ENCODE measurements at regions not wholly inside any gene's neighbourhood (a gene's known extent, or its start where the extent isn't known, plus 50 kb on each side); places are given as distances from the start of the nearest gene placed in this dataset.

DNA sequence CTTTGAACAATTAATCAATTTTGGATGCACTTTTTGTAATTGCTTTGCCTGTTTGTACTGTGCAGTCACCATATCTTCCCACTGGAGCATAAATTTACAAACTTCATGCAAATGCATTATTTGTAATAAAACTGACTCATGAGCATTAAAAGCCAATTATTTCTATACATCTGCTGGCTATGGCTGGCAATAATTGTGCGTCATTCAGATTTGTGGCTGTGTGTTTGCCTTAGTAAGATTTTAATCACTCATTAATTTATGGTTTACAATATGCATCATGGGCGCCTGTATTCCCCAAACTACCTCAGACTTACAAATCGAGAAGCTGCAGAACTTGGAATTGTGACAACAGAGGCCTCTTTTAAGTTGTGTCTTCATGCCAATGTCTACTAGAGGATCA is 132.4 kb upstream of the TRIB2 start:
- Histone ChIP-seq H3K4me1 (peaks cover 0 to 18% of the 10 kb centered on the region in 2 donors), H3K27ac (no peak overlapping the region), H3K4me3 (no peak overlapping the region), H3K9me3 (no peaks in the 10 kb centered on the region), H3K36me3 (no peaks in the 10 kb centered on the region), H3K27me3 (no peaks in the 10 kb centered on the region)
- ATAC-seq (no peak), DNase-seq (no peak)
- TF ChIP-seq, protein P1, sequence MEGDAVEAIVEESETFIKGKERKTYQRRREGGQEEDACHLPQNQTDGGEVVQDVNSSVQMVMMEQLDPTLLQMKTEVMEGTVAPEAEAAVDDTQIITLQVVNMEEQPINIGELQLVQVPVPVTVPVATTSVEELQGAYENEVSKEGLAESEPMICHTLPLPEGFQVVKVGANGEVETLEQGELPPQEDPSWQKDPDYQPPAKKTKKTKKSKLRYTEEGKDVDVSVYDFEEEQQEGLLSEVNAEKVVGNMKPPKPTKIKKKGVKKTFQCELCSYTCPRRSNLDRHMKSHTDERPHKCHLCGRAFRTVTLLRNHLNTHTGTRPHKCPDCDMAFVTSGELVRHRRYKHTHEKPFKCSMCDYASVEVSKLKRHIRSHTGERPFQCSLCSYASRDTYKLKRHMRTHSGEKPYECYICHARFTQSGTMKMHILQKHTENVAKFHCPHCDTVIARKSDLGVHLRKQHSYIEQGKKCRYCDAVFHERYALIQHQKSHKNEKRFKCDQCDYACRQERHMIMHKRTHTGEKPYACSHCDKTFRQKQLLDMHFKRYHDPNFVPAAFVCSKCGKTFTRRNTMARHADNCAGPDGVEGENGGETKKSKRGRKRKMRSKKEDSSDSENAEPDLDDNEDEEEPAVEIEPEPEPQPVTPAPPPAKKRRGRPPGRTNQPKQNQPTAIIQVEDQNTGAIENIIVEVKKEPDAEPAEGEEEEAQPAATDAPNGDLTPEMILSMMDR (IDR thresholded peaks at IDR 0.05): no peak
- intact Hi-C loops (cut with DNase I): no loop called here

DNA sequence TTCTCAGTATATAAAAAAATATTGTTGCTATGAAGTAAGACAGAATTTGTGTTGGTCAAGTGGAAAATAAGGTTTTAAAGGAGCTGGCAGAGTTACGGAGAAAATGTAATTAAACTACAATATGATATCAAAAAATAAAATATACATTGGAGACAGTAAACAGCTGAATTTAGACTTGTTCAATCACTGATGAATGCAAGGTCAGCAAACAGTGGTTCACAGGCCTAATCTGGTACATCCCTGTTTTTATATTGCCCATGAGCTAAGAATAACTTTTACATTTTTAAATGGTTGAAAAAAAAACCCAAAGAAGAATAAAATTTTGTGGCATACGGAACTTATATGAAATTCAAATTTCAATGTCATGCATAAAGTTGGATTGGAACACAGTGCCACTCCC is 131.0 kb upstream of the TRIB2 start:
- TF ChIP-seq, protein P1 (IDR thresholded peaks at IDR 0.05): no peak
- Histone ChIP-seq H3K27me3 (no peaks in the 10 kb centered on the region), H3K9me3 (no peaks in the 10 kb centered on the region), H3K36me3 (no peaks in the 10 kb centered on the region), H3K27ac (no peak overlapping the region), H3K4me3 (no peak overlapping the region), H3K4me1 (peaks cover 0 to 18% of the 10 kb centered on the region in 2 donors)
- DNase-seq (no peak), ATAC-seq (no peak)
- intact Hi-C loops (cut with DNase I): no loop called here

DNA sequence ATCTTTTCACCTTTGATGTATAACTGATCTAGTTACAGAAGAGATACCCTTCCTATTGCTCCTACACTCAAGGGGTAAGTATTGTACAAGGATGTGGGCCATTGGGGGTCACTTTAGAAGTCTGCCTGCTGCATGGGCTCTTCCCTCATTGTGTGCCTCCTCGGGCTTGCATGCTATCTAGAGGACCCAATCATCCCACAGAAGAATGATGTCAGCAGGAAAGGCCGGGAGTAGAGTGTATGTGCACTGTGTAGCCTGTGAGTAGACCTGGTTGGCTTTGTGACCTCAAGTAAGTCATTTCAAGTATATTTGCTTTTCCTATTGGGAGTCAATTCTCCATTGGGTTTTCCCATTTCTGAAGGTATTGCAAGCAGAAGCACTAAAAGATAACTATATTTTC is 129.5 kb upstream of the TRIB2 start:
- H3K4me1 ChIP-seq: peaks cover 0 to 18% of the 10 kb centered on the region in 2 donors
- no peak overlapping the region for H3K4me3 ChIP-seq
- TF ChIP-seq, protein P1 (IDR thresholded peaks at IDR 0.05): no peak
- H3K36me3 ChIP-seq: no peaks in the 10 kb centered on the region
- intact Hi-C loops (cut with DNase I): no loop called here
- no peaks in the 10 kb centered on the region for H3K27me3 ChIP-seq
- H3K9me3 ChIP-seq: no peaks in the 10 kb centered on the region
- H3K27ac ChIP-seq: peak overlapping the region in 1 of 2 donors; percentile 67
- ATAC-seq: no peak
- DNase-seq: no peak

DNA sequence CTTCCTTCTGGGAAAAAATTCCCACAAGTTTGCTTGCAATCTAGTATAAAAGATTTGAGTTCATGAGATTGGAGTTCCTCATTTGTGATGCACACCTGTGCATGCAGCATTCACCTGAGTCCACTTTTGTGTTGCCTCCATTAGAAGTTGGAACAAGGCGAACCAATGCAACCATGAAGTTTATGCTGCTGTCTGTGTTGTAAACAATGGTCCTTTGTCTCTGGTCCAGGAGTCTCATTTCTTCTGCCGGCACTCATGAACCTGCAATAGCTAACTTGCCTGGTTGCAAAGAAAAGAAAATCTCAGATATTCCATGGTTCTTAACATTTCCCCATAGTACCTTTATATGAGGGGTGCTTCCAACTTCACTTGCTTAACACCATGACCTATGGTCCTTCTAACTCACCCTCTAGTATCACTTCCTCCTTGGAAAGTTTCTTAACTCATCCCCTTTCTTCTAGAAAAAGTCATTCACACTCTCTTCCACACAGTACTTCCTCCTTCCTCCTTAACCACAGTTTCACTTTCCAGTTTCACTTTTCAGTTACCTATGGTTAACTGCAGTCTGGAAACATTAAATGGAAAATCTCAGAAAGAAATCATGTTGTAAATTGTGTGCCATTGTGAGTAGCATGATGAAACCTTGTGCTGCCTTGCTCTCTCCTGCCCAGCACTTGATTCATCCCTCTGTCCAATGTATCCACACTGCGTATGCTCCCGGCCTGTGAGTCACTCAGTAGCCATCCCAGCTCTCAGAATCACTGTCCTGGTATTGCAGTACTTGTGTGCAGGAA is 128.8 kb upstream of the TRIB2 start:
- Histone ChIP-seq H3K27me3 (no peaks in the 10 kb centered on the region), H3K4me1 (peaks cover 0 to 18% of the 10 kb centered on the region in 2 donors), H3K27ac (peak overlapping the region in 1 of 2 donors; percentile 67), H3K36me3 (no peaks in the 10 kb centered on the region), H3K4me3 (no peak overlapping the region), H3K9me3 (no peaks in the 10 kb centered on the region)
- DNase-seq (peak in 1 of 4 donors; percentile 41), ATAC-seq (peak; percentile 87)
- intact Hi-C loops (cut with DNase I): no loop called here
- TF ChIP-seq, protein P1 (IDR thresholded peaks at IDR 0.05): no peak

DNA sequence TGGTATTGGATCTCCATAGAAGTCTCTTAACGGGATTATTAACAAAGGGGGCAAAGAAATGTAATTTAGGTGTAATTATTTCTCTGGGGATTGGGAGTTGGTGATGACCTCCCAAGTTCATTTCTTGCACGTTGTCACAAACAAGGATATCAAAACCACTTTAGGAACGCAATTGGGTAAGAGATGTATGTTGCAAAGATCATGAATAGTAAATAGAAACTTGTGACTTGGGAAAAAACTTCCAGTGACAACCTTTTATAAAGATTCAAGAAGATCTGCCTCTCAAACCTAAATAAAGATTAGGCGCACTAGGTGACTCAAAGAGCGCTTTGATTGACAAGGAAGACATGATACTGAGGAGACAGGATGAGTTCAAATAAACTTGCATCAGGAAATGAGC is 127.8 kb upstream of the TRIB2 start:
- Histone ChIP-seq H3K4me1 (peaks cover 0 to 18% of the 10 kb centered on the region in 2 donors), H3K9me3 (no peaks in the 10 kb centered on the region), H3K4me3 (no peak overlapping the region), H3K27me3 (no peaks in the 10 kb centered on the region), H3K27ac (no peak overlapping the region), H3K36me3 (no peaks in the 10 kb centered on the region)
- TF ChIP-seq, protein P1 (IDR thresholded peaks at IDR 0.05): no peak
- no peak for DNase-seq
- intact Hi-C loops (cut with DNase I): no loop called here
- ATAC-seq: no peak

All from left lung (tissue), 4 donors.